DND-41 (cell line): ENCODE measurements at regions not wholly inside any gene's neighbourhood (a gene's known extent, or its start where the extent isn't known, plus 50 kb on each side); places are given as distances from the start of the nearest gene placed in this dataset.

ENCODE experiments used
- ATAC-seq: fragments of 200-7000 bp; cut with Tn5 transposase; 3 replicates; pipeline ENCODE4 v1.9.1; 2021; ENCODE audit warnings: low read depth; ENCODE audit not compliant: insufficient read depth
- DNase-seq: peaks from one replicate; pipeline ENCODE4 v3.0.0-alpha.2; 2020
- H2AFZ ChIP-seq: 2 replicates; pipeline ENCODE4 v1.6.0; 2012; ENCODE audit warnings: low read depth, low read length
- H3K27ac ChIP-seq: 2 replicates; pipeline ENCODE4 v1.5.1; 2012; ENCODE audit warnings: low read length, inconsistent platforms
- H3K27me3 ChIP-seq: fragments of 200-600 bp; sonication (generic); 2 replicates; pipeline ENCODE4 v1.6.0; 2012; ENCODE audit warnings: low read length, mild to moderate bottlenecking, inconsistent platforms; ENCODE audit not compliant: insufficient read depth, poor library complexity
- H3K36me3 ChIP-seq: 2 replicates; pipeline ENCODE4 v1.5.1; 2012; ENCODE audit warnings: low read length, inconsistent platforms; ENCODE audit not compliant: insufficient read depth
- H3K4me1 ChIP-seq: 2 replicates; pipeline ENCODE4 v1.5.1; 2012; ENCODE audit warnings: mild to moderate bottlenecking, low read length; ENCODE audit not compliant: insufficient read depth
- H3K4me2 ChIP-seq: 2 replicates; pipeline ENCODE4 v1.6.0; 2012; ENCODE audit warnings: mild to moderate bottlenecking, moderate library complexity, low read length, inconsistent platforms; ENCODE audit not compliant: insufficient read depth
- H3K4me3 ChIP-seq, 2 experiments: fragments of 200-600 bp in 1 of 2; shearing (Covaris generic) in 1 of 2; 2 replicates each; pipeline ENCODE4 v1.5.1; 2012 to 2016; ENCODE audit warnings: inconsistent platforms in 2 of 2, low read length in 2 of 2, mild to moderate bottlenecking in 2 of 2, low read depth in 1 of 2, moderate library complexity in 1 of 2
- H3K79me2 ChIP-seq: 2 replicates; pipeline ENCODE4 v1.6.0; 2012; ENCODE audit warnings: low read length, inconsistent platforms; ENCODE audit not compliant: insufficient read depth
- H3K9ac ChIP-seq: 2 replicates; pipeline ENCODE4 v1.6.0; 2012; ENCODE audit warnings: low read depth, mild to moderate bottlenecking, inconsistent platforms, low read length, moderate library complexity
- H3K9me3 ChIP-seq: 2 replicates; pipeline ENCODE4 v1.5.1; 2012; ENCODE audit warnings: low read length, moderate library complexity, mild to moderate bottlenecking, inconsistent platforms; ENCODE audit not compliant: insufficient read depth, severe bottlenecking
- H4K20me1 ChIP-seq: 2 replicates; pipeline ENCODE4 v1.6.0; 2012; ENCODE audit warnings: low read length; ENCODE audit not compliant: insufficient read depth
- CTCF ChIP-seq: IDR thresholded peaks from 2 replicates; pipeline ENCODE4 v1.5.1; 2012; ENCODE audit warnings: borderline replicate concordance, low read length, moderate library complexity, mild to moderate bottlenecking; ENCODE audit not compliant: poor library complexity, severe bottlenecking; ENCODE audit errors: extremely low read depth
- EZH2 ChIP-seq: IDR thresholded peaks from 3 replicates; pipeline ENCODE4 v1.6.1; 2012; ENCODE audit warnings: borderline replicate concordance, low read depth, mild to moderate bottlenecking, moderate library complexity, low read length, inconsistent platforms; ENCODE audit not compliant: severe bottlenecking

DNA sequence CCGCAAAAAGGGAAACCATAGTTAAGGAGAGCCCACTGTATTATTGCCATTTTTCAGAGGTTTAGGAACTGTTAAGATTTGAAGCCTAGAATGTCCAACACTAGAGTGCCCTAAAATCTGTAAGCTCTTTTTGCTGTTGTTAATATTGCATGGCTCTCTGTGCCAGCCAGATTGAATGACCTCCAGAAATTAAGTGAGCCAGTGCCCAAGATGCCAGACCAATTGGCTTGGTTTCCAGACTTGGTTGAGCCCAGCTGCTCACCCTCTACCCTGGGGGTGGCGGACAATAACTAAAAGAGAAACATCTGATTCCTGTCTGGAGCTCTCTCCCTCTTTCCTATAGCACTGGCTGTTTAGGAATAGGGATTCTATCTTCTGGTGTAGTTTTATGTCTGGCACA lies 340.1 kb downstream of the PHF14 start:
- no peak overlapping the region for H2AFZ ChIP-seq
- H3K27me3 ChIP-seq = no peaks in the 10 kb centered on the region
- H3K36me3 ChIP-seq = no peaks in the 10 kb centered on the region
- DNase-seq = no peak
- ATAC-seq = no peak
- H4K20me1 ChIP-seq = no peaks in the 10 kb centered on the region
- no peak overlapping the region for H3K4me3 ChIP-seq
- TF ChIP-seq EZH2 = no peak
- no peak for TF ChIP-seq CTCF
- no peaks in the 10 kb centered on the region for H3K9me3 ChIP-seq
- H3K79me2 ChIP-seq = no peaks in the 10 kb centered on the region
- no peak overlapping the region for H3K27ac ChIP-seq
- H3K4me2 ChIP-seq = no peak overlapping the region
- no peaks in the 10 kb centered on the region for H3K4me1 ChIP-seq
- no peak overlapping the region for H3K9ac ChIP-seq

DNA sequence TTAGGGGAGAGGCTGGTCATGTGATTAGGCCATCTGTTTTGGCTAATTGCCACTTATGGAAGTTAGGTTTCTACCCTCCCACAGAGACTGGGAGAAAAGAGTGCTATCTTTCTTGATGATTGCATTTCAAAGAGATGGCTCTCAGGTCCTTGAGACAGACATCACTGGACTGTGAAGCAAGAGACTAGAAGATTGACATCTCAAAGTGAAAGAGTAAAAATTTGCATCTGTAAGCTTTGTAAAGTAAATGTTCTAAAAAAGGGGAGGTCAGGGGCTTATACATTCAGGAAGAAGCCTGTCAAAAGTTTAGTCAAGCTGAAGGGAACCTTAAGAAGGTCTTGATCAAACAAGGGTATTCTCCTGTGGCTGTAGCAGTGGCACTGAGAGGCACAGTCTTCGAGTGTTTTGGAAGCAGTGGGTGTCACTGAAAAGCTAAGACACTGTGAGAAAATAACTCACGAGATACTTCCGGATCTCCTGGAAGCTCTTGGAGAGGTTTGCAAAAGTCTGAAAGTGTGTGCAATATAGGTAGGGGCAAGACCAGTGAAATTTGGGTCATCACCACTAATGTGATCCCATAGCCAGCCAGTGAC lies 342.1 kb downstream of the PHF14 start:
- no peaks in the 10 kb centered on the region for H3K4me1 ChIP-seq
- DNase-seq (no peak), ATAC-seq (no peak)
- H3K9ac ChIP-seq = no peak overlapping the region
- H2AFZ ChIP-seq = no peak overlapping the region
- H4K20me1 ChIP-seq = no peaks in the 10 kb centered on the region
- H3K27ac ChIP-seq = no peak overlapping the region
- H3K4me3 ChIP-seq = no peak overlapping the region
- H3K36me3 ChIP-seq = no peaks in the 10 kb centered on the region
- H3K4me2 ChIP-seq = no peak overlapping the region
- H3K79me2 ChIP-seq = no peaks in the 10 kb centered on the region
- TF ChIP-seq CTCF = no peak
- no peak for TF ChIP-seq EZH2
- H3K9me3 ChIP-seq = no peaks in the 10 kb centered on the region
- H3K27me3 ChIP-seq = no peaks in the 10 kb centered on the region

DNA sequence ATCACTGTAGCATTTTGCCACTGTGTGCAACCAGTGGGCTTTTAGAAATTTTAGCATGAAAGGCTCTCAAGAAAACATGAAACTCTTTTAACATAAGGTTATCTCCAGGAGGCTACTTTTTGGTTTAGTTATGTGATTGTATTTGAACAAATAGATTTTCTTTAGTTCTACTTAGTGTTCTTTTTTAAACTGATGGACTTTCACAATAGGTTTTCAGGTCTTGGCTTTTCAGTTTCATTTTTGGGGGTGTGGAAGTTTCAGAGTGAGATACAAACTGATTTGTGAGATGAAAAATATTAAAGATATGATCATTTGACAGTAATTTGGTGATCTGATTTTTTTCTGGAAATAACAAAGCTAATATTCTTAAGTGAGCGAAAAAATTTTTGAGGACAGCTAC lies 344.1 kb downstream of the PHF14 start:
- no peak overlapping the region for H3K4me2 ChIP-seq
- no peaks in the 10 kb centered on the region for H3K4me1 ChIP-seq
- H3K79me2 ChIP-seq = no peaks in the 10 kb centered on the region
- no peaks in the 10 kb centered on the region for H3K27me3 ChIP-seq
- H3K27ac ChIP-seq = no peak overlapping the region
- no peak overlapping the region for H3K4me3 ChIP-seq
- no peak overlapping the region for H2AFZ ChIP-seq
- TF ChIP-seq CTCF (no peak), EZH2 (no peak)
- ATAC-seq = no peak
- H3K9me3 ChIP-seq = no peaks in the 10 kb centered on the region
- H3K9ac ChIP-seq = no peak overlapping the region
- no peaks in the 10 kb centered on the region for H4K20me1 ChIP-seq
- H3K36me3 ChIP-seq = no peaks in the 10 kb centered on the region
- no peak for DNase-seq
